H9 (cell line): ENCODE measurements at regions not wholly inside any gene's neighbourhood (a gene's known extent, or its start where the extent isn't known, plus 50 kb on each side); places are given as distances from the start of the nearest gene placed in this dataset.

Experiments
- DNase-seq: peaks from one replicate; pipeline ENCODE4 v3.0.0-alpha.2; 2017
- H2AFZ ChIP-seq: one replicate; pipeline ENCODE4 v1.6.1; 2013; ENCODE audit warnings: mild to moderate bottlenecking, low read length, control low read depth, moderate library complexity
- H2AK5ac ChIP-seq: 2 replicates; pipeline ENCODE4 v1.6.1; 2013; ENCODE audit warnings: low read length, control low read depth, mixed read lengths; ENCODE audit not compliant: insufficient read length
- H2BK120ac ChIP-seq: one replicate; pipeline ENCODE4 v1.6.1; 2013; ENCODE audit warnings: low read depth, mild to moderate bottlenecking, low read length, control low read depth, inconsistent platforms; ENCODE audit not compliant: poor library complexity, severe bottlenecking
- H2BK12ac ChIP-seq: 2 replicates; pipeline ENCODE4 v1.6.1; 2013; ENCODE audit warnings: low read length, control low read depth, mixed read lengths, low read depth; ENCODE audit not compliant: insufficient read length
- H2BK15ac ChIP-seq: 2 replicates; pipeline ENCODE4 v1.6.1; 2013; ENCODE audit warnings: low read depth, low read length, control low read depth
- H2BK20ac ChIP-seq: one replicate; pipeline ENCODE4 v1.6.1; 2013; ENCODE audit warnings: low read depth, mild to moderate bottlenecking, low read length, control low read depth, inconsistent platforms; ENCODE audit not compliant: poor library complexity, severe bottlenecking
- H2BK5ac ChIP-seq: 2 replicates; pipeline ENCODE4 v1.6.1; 2013; ENCODE audit warnings: low read length, control low read depth, mixed read lengths; ENCODE audit not compliant: insufficient read length
- H3K14ac ChIP-seq: 2 replicates; pipeline ENCODE4 v1.6.1; 2013; ENCODE audit warnings: low read length, control low read depth; ENCODE audit not compliant: insufficient read depth
- H3K18ac ChIP-seq: 2 replicates; pipeline ENCODE4 v1.6.1; 2013; ENCODE audit warnings: low read depth, mild to moderate bottlenecking, mixed read lengths, low read length, control low read depth; ENCODE audit not compliant: insufficient read length
- H3K23ac ChIP-seq: 2 replicates; pipeline ENCODE4 v1.6.1; 2013; ENCODE audit warnings: low read length, control low read depth, mixed read lengths, low read depth; ENCODE audit not compliant: insufficient read length
- H3K23me2 ChIP-seq: 2 replicates; pipeline ENCODE4 v1.6.1; 2013; ENCODE audit warnings: low read depth, mild to moderate bottlenecking, mixed read lengths, low read length, control low read depth; ENCODE audit not compliant: insufficient read length, poor library complexity, severe bottlenecking
- H3K27ac ChIP-seq: 2 replicates; pipeline ENCODE4 v1.5.1; 2013; ENCODE audit warnings: low read length, control low read depth, mixed read lengths, low read depth; ENCODE audit not compliant: insufficient read length
- H3K27me3 ChIP-seq: 2 replicates; pipeline ENCODE4 v1.6.1; 2013; ENCODE audit warnings: low read length, control low read depth, inconsistent platforms; ENCODE audit not compliant: insufficient read depth
- H3K4ac ChIP-seq: 2 replicates; pipeline ENCODE4 v1.6.1; 2013; ENCODE audit warnings: low read depth, mild to moderate bottlenecking, control low read depth, inconsistent platforms, low read length, moderate library complexity
- H3K4me1 ChIP-seq: 2 replicates; pipeline ENCODE4 v1.6.1; 2013; ENCODE audit warnings: low read length, control low read depth, inconsistent platforms; ENCODE audit not compliant: insufficient read depth
- H3K4me2 ChIP-seq: 2 replicates; pipeline ENCODE4 v1.6.1; 2013; ENCODE audit warnings: low read length, control low read depth, mixed read lengths; ENCODE audit not compliant: insufficient read length, insufficient read depth
- H3K56ac ChIP-seq: 2 replicates; pipeline ENCODE4 v1.6.1; 2013; ENCODE audit warnings: low read depth, mild to moderate bottlenecking, mixed read lengths, low read length, control low read depth; ENCODE audit not compliant: insufficient read length
- H3K79me1 ChIP-seq: 2 replicates; pipeline ENCODE4 v1.6.1; 2013; ENCODE audit warnings: low read depth, mild to moderate bottlenecking, moderate library complexity, low read length, control low read depth, inconsistent platforms; ENCODE audit not compliant: insufficient read depth, poor library complexity, severe bottlenecking
- H3K79me2 ChIP-seq: 2 replicates; pipeline ENCODE4 v1.6.1; 2013; ENCODE audit warnings: low read length, control low read depth, inconsistent platforms; ENCODE audit not compliant: insufficient read depth
- H3K9ac ChIP-seq: 2 replicates; pipeline ENCODE4 v1.6.1; 2013; ENCODE audit warnings: low read length, control low read depth, mixed read lengths; ENCODE audit not compliant: insufficient read length; ENCODE audit errors: extremely low read depth
- H3K9me3 ChIP-seq: one replicate; pipeline ENCODE4 v1.6.1; 2013; ENCODE audit warnings: low read depth, low read length, inconsistent platforms; ENCODE audit not compliant: control insufficient read depth
- H3T11ph ChIP-seq: one replicate; pipeline ENCODE4 v1.6.1; 2013; ENCODE audit warnings: mild to moderate bottlenecking, low read length, control low read depth, inconsistent platforms
- H4K20me1 ChIP-seq: one replicate; pipeline ENCODE4 v1.6.1; 2013; ENCODE audit not compliant: control insufficient read depth, insufficient read length, insufficient read depth
- H4K5ac ChIP-seq: 2 replicates; pipeline ENCODE4 v1.6.1; 2013; ENCODE audit warnings: low read depth, mild to moderate bottlenecking, mixed read lengths, low read length, control low read depth; ENCODE audit not compliant: insufficient read length
- H4K8ac ChIP-seq: replicated peaks from 2 replicates; pipeline ENCODE4 v1.6.1; 2013; ENCODE audit warnings: low read length, control low read depth, mixed read lengths, low read depth; ENCODE audit not compliant: insufficient read length
- H4K91ac ChIP-seq: 2 replicates; pipeline ENCODE4 v1.6.1; 2013; ENCODE audit warnings: low read depth, mild to moderate bottlenecking, moderate library complexity, mixed read lengths, low read length, control low read depth; ENCODE audit not compliant: insufficient read length
- H3K27ac Mint-ChIP-seq, 3 experiments: 2 replicates in 2 of 3; 3 replicates in 1 of 3; pipeline ENCODE4 v1.8.0; 2020 to 2021; ENCODE audit warnings: mixed read lengths in 3 of 3, mild to moderate bottlenecking in 1 of 3, moderate library complexity in 1 of 3
- H3K27me3 Mint-ChIP-seq: 2 replicates; pipeline ENCODE4 v1.8.0; 2021; ENCODE audit warnings: low read depth, mild to moderate bottlenecking, moderate library complexity, mixed read lengths
- H3K36me3 Mint-ChIP-seq, 3 experiments: 2 replicates in 2 of 3; 3 replicates in 1 of 3; pipeline ENCODE4 v1.8.0; 2020 to 2021; ENCODE audit warnings: low read depth in 3 of 3, mixed read lengths in 3 of 3; ENCODE audit not compliant: insufficient read depth in 1 of 3
- H3K4me1 Mint-ChIP-seq, 2 experiments: 2 replicates each; pipeline ENCODE4 v1.8.0; 2020; ENCODE audit warnings: mixed read lengths in 2 of 2
- H3K4me3 Mint-ChIP-seq, 2 experiments: 2 replicates in 1 of 2; 3 replicates in 1 of 2; pipeline ENCODE4 v1.8.0; 2020 to 2021; ENCODE audit warnings: mild to moderate bottlenecking in 2 of 2, mixed read lengths in 2 of 2, moderate library complexity in 1 of 2
- H3K9me3 Mint-ChIP-seq, 2 experiments: 2 replicates in 1 of 2; 3 replicates in 1 of 2; pipeline ENCODE4 v1.8.0; 2020; ENCODE audit warnings: mild to moderate bottlenecking in 2 of 2, mixed read lengths in 2 of 2, moderate library complexity in 1 of 2
- CTCF ChIP-seq: fragments of 200-600 bp; sonication (generic); conservative IDR thresholded peaks from 3 replicates; pipeline ENCODE4 v1.8.0; 2021; ENCODE audit warnings: antibody characterized with exemption, mild to moderate bottlenecking
- WGBS: extraction: QIAGEN DNeasy Blood & Tissue Kit; methylation state at CpG from one replicate; pipeline ENCODE4 v1.1.7; 2013; ENCODE audit warnings: missing lambda C conversion rate, low lambda C conversion rate, mixed read lengths; ENCODE audit not compliant: insufficient read length; ENCODE audit errors: extremely low coverage; 5-methylcytosine and 5-hydroxymethylcytosine counted together

- H3K4ac ChIP-seq = no peak overlapping the region
- no peaks in the 10 kb centered on the region for H3K79me2 ChIP-seq
- no peak overlapping the region for H3K14ac ChIP-seq
- no peak overlapping the region for H3K27ac ChIP-seq
- H3K4me1 ChIP-seq = no peaks in the 10 kb centered on the region
- Mint-ChIP-seq H3K27me3 (no peaks in the 10 kb centered on the region), H3K4me3 (no peak overlapping the region), H3K36me3 (no peaks in the 10 kb centered on the region), H3K4me1 (no peaks in the 10 kb centered on the region), H3K27ac (no peak overlapping the region), H3K9me3 (no peaks in the 10 kb centered on the region)
- no peak overlapping the region for H3K9ac ChIP-seq
- H3K4me2 ChIP-seq = no peak overlapping the region
- whole genome bisulfite sequencing = no CpG with 5 or more reads among the region's 9 CpGs
- H3K79me1 ChIP-seq = no peaks in the 10 kb centered on the region
- H3T11ph ChIP-seq = no peak overlapping the region
- H4K20me1 ChIP-seq = no peaks in the 10 kb centered on the region
- no peak overlapping the region for H2BK20ac ChIP-seq
- H2BK15ac ChIP-seq = no peak overlapping the region
- no peak for DNase-seq
- H4K8ac ChIP-seq = no peak overlapping the region
- no peak for TF ChIP-seq CTCF
- no peak overlapping the region for H3K23ac ChIP-seq
- H2BK120ac ChIP-seq = no peak overlapping the region
- H2AK5ac ChIP-seq = no peak overlapping the region
- H2AFZ ChIP-seq = no peak overlapping the region
- H3K18ac ChIP-seq = no peak overlapping the region
- no peak overlapping the region for H2BK5ac ChIP-seq
- no peak overlapping the region for H4K5ac ChIP-seq
- no peak overlapping the region for H3K56ac ChIP-seq
- no peaks in the 10 kb centered on the region for H3K27me3 ChIP-seq
- no peak overlapping the region for H4K91ac ChIP-seq
- H2BK12ac ChIP-seq = no peak overlapping the region
- no peaks in the 10 kb centered on the region for H3K23me2 ChIP-seq
- no peaks in the 10 kb centered on the region for H3K9me3 ChIP-seq
Observed at GRCh38 chr2:191597186-191597751, 80.7 kb upstream of the NABP1 start.
